HG02938 (cell line): ENCODE measurements at regions not wholly inside any gene's neighbourhood (a gene's known extent, or its start where the extent isn't known, plus 50 kb on each side); places are given as distances from the start of the nearest gene placed in this dataset.

Experiments
- ATAC-seq: cut with Tn5 transposase; IDR thresholded peaks from one replicate; pipeline ENCODE4 v1.9.1; 2021; ENCODE audit warnings: mild to moderate bottlenecking, moderate library complexity; ENCODE audit not compliant: unreplicated experiment

DNA sequence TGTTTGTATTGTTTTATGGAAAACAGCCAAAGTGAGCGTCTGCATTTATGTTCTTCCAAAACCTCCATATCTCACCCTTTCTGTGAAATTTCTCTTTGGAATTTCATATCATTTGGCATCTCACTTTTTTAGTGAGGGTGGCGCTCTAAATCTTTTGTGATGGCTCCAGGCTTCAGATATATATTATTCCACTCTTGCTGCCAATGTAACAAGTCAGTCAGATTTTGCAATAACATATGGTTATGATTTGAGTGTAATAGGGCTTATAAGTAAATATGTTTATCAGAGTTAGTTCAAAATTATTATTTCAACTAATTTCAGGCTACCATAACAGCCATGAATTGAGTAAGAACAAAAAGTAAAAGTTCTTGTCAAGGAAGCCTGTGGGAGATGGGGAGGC lies 314.7 kb downstream of the PDGFC start:
- ATAC-seq = no peak

DNA sequence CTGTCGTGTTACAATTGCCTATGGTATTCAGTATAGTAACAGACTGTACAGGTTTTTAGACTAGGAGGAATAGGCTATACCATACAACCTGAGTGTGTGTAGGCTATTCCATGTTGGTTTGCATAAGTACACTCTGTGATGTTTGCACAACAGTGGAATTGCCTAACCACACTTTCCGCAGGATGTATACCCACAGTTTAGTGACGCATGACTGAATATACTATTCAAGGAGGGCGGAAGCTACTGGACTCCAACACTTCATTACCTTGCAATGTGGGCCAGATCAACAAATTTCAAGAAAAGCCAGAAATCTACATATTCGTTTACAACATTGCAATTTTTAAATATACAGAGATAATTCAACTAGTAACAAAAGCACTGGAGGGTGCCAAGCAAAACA lies 317.2 kb downstream of the PDGFC start:
- no peak for ATAC-seq

DNA sequence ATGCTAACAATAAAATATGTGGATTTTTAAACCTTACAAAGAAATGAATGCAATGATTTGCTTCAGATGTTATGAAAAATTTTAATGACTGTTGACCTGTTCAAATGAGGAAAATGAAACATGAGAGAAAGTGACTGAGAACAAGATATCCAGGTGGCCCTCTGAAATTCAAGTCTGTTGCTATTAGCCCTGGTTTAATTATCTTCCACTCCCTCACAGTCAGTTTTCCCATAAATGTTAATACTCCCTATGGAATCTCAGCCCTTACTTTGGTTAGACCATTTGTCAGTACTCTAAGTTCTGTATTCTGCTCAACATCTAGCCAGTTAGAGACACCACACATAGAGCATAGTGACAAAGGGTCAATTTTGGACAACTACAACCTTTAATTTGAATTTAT lies 327.8 kb downstream of the PDGFC start:
- ATAC-seq = no peak

DNA sequence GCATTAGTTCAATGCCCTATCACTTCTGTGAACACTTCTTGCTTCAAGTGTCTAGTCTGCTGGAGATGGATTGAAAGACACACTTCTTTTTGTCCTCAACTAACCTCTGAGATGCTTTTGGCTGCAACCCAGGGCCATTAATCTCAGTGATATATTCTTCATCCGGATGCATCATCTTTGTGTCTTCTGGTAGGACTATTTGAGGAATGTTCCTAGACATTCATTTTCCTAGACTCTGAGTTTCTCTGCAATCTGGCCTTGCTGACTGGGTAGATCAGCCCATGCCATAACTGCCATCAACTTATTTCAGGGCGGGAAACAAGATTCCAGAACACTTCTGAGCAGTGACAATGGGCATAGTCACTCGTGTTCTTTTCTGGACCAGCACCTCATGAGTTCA lies 329.4 kb downstream of the PDGFC start:
- no peak for ATAC-seq

DNA sequence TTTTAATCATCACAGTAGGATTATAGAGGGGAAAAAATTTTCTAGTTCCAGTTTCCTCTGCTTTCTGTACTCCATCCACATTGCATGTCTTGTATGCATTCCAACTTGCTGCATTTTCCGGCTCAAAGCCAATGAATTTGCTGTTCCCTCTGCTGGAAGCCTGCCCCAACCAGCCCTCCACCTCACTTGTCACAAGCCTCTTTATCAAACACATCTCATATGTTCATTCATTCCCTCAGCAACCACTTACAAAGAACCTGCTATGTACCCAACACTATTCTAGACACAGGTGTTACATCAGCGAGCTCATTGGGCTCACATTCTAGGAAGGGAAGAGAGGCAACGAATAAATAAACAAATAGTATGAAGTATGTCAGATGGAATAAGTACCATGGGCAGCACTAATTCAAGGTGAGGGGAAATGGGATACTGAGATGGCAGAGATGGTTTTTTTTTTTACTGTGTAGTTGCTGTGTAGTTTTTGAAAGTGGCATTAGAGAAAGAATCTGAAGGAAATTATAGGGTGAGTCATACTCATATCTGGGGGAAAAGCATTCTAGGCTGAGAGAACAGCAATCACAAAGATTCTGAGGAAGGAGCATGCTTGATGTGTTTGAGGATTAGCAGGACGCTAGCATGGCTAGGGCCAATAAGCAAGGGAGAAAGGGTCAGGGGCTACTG lies 332.5 kb downstream of the PDGFC start:
- ATAC-seq = no peak

DNA sequence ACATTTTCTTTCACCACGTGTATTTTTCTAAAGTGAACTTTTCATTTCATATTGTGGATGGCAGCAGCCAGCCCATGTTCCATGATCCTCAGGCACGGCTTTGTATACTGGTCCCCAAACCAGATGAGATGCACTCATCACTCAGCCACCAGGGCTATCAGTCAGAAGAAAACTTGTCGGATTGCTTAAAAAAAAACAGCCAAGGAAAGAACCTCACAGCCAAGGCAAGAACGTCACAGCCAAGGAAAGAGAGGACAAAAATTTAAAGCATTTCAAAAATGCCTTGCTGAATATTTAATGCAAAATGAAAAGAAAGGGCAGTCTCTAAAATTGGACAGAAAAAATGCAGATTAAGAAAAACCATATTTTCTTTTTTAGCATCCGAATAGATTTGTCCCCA lies 333.3 kb downstream of the PDGFC start:
- ATAC-seq = no peak

DNA sequence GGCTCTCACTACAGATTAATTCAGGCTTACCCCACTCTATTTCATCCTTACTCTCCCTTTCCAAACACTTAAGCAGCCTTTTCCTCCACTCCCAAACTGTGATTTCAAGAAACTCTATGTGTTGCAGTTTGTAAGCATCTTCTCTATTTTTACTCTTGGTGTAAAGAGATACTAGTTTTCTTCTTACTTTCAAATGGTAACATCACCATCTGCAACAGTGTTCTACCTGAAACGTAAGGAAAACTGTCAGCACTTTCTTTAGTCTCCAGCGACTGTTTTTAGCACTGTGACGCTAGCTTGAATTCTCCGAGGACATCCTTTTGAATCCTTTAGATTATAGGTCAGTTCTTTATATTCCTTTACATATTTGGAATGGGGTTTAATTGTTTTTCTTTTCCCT lies 335.2 kb downstream of the PDGFC start:
- no peak for ATAC-seq

DNA sequence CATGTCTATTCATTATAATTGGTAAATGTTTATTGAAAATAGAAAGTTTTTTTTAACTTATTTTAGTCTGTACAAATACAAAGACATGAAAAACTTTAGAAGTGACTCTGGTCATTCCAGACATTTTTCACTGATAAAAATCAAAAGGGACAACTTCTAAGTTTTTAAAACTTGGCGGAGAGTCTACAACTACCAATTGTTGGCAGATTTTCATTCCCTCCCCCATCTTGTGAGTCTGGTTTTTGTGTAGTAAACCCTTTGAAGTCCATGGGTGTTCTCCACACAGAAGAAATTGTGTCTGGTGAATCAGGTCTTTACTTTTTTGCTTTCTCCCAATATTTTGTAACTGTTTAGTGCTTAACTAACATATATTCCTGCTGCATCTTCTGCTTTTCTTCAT lies 336.5 kb downstream of the PDGFC start:
- no peak for ATAC-seq

DNA sequence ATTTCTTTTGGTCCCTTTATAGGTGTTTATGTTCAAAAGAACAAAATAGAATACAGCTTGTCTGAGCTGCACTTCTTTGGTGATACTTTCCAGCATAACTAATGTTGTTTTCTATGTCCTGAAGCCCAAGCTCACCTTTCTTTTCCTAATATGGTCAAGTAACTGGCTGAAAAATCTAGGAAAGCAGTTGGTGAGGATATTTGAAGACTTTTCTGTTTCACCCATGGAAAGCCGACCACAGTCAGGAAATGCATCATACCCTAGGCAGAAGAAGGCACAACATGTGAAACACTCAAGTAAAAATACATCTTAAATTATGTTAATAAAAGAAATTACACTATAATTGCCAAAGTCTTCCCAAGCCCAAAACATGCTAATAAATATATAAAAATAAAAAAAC lies 337.0 kb downstream of the PDGFC start:
- ATAC-seq = no peak

DNA sequence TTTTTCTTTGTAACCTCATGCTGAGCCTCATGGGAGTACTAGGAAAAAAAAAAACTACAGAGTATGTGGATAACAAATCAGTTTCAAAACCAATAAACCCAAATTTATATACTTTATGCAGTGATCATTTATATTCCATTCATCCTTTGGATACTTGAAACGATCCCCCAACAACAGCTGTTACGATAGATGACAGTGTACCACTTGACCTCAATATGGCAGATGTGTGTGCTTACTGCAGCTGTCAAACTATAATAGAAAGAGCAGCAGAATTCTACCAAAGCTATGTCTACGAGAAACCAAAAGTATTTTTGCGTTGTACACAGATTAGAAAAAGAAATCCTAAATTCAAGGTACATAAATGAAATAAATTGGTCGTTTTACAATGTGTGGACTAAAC lies 337.8 kb downstream of the PDGFC start:
- ATAC-seq = no peak

DNA sequence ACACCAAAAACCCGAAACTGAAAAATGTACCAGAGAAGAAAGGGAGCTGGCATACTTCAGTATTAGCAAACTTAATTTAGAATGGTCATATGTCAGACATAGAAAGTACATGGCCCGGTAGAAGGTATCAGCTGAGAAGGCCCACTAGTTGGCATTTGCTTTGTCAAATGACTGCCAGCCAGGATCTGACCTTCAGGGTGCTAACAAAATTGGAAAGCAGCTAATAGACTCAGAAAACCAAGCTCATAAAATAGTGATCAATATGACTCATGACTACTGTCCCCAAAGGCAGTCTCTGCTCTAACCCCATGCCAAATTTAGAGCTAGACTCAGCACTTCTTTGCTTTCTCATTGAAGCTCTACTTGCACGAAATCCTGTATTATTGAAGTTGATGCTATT lies 342.7 kb downstream of the PDGFC start:
- ATAC-seq = no peak

DNA sequence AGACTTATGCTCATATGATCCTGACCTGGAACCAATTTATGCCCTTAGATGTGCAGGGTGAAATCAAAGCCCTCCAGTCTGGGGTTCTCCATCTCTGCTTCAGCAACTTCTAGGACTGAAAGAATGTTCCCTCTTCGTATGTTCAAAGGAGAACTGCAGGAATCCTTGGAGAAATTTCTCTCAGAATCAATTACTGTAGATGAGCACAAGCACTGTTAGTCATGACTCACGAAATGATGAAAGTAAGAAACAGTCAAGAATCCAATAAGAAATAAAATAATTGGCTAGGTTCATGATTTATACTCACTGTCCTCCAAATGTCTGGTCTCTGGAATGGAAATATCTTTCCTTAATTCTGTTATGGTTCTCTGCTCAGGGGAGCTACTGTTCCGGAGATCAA lies 348.2 kb downstream of the PDGFC start:
- no peak for ATAC-seq

DNA sequence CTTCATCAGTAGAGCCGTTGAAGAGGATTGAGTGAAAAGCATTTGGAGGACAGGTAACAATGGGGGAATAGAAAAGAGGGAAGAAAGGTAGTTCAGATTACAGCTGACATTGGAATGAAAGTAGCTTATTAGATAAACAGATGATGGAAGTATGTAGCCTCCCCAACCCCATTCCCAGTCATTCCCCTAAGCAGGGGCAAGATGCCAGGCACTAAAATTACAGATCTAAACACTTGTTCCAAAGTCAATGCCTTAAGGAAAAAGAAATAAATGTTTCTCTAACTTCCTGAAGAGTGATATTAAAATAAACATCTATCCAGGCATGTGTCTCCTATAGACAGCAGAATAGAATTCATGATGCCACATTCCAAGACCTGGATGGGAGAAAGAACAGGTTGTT lies 350.8 kb downstream of the PDGFC start:
- no peak for ATAC-seq

DNA sequence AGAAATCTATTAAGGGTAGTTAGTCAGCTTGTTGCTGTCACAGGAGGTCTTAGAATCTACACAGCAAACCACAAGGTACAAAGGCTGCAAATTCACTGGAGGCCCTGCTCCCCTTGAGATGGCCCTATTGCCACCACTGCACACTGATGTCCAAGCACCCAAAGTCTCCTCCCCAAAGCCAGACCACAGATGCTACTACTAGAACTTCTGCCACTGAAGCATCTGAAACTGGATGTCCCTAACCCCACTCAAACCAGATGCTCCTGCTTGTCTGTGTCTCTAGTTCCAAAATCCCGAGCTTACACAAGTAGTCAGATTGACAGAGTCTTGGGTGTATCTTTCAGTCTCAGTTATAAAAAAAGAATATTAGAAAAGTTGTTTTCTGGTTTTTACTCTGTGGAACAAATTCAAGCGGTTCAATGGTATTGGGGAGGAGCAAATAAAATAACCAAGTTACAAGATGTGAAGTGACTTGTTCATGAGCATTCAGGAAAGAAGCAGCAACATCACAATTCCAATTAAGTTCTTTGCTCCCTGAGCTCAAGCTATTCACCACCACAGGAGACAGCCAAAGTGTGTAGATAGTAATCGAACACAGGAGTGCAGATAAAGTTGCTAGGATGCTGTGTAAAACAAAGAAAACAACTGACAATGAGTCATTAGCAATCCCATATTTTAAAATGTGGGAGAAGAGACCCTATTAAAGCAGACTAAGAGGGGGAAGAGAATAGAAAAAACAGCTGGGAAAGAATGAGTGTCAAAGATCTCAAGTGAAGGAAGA lies 352.3 kb downstream of the PDGFC start:
- no peak for ATAC-seq

DNA sequence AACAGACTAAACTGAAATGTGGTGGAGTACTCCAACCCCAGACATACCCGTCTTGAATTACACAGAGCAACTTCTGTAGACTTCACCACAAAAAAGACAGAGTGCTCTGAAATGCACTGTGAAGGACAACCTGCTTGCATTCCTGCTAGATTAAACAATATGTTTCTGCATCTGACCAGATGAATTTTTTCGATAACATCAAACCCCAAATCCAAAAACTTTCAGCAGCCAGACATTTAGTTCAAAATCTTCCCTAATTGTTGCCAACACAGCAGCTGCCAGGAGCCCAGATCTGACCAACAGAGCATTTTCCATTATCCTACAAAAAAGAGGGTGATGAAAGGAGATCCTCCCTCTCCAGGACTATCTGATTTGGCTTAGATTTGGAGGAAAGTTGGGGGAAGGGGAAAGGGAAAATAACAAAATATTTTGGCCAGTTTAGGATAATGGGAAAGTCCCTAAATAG lies 356.5 kb downstream of the PDGFC start:
- no peak for ATAC-seq

DNA sequence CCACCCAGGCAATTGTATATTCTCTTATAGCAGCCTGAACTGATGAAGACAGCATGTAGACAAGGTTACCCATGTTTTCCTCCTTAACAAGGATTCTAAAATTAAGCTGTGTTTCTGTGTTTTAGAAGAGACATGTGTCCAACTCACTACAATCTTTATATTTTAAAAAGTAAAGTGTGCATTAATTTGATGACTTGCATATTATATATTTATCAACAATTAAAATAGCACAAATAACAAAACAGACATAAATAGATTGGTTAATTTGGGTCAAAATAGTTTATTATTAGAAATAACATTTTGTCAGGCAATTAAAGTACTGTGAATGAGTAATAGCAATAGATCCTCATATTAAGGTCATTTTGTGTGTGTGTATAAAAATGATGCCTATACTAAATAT lies 357.1 kb downstream of the PDGFC start:
- ATAC-seq = no peak

DNA sequence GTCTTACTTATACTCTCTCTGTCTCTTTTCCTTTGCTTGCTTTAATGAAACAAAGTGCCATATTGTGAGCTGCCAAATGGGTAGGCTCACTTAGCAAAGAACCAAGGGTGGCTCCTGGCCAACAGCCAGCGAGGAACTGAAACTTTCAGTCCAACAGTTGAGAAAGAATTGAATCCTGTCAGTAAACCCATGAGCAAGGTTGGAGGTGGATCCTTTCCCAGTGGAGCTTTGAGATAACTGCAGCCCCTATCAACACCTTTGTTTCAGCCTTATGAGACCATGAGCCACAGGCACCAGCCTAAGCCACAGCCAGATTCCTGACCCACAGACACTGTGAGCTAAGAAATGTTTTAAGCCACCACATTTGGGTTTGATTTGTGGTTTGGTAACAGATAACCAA lies 362.2 kb downstream of the PDGFC start:
- ATAC-seq = no peak

DNA sequence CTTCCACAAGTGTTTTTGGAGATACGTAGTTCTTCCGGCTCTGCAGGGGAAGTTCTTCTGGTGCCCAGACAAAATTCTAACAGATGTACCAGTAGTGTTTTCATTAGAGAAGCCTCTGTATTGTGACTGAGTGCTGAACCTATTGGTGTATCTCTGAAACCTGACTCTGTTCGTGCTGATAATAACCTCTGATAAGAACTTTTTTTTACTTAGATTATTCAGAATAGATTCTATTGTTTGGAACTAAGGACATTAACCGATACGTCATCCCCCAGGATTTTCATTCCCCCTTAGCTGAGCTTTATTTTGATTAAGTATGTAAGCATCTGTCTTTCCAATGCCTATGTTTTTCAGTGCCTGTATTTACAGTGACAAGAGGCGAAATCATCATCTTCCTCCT lies 362.9 kb downstream of the PDGFC start:
- no peak for ATAC-seq

DNA sequence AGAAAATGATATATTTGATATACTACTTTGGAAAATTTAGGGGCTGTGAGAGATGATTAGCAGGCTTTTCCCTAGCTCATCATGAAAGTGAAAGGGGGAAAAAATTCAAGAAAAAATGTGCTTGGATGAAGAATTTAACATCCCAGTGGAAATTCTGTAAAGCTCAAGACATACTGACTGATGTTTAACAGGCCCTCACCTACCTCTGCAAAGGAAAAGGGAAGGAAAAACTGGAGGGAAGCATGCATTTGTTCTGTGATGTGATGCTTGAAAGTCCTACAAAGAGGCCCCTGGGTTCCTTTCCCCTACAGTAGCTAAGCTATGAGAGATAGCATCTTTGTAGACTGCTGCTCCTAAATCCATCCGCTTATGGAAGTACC lies 364.1 kb downstream of the PDGFC start:
- ATAC-seq = no peak

DNA sequence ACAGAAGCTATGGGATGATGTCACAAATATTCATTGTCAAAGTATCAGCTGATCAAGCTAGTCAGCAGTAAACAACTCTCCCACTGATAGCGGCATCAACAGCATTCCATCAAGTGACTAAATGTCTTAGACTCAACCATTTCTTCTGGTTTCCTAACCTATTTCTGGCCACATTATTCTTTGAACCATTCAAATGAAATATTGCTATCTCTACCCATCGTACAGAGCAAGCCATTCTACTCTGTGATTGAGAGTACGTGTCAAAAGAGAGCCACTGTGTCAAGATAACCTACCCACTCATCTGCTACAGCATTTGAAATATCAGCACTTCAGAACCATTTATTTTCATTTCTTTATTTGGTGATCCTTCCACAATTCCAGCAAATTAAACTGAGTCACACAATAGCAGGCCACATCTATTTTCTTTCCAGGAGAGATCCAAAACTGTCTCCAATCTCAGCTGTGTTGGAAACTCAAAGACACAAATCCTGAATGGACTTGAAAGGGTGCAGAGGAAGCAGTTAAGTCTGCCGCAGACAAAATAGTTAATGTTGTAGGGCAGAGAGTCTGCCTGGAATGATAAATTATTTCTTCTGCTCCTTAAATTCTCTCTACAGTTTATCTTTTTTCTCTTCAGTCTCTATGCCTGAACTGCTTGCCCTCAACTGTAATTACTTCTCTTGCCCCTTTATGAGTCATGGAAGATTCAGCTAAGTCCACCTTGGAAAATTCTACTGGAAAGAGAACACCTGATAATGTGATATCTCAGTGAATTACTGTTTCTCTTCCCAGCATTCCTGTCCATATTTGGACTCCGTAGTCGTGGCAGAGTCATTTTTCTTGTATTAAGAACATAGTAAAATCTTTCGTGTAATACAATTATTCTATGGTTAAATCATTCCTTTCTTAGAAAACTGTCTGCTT lies 364.8 kb downstream of the PDGFC start:
- ATAC-seq = no peak

DNA sequence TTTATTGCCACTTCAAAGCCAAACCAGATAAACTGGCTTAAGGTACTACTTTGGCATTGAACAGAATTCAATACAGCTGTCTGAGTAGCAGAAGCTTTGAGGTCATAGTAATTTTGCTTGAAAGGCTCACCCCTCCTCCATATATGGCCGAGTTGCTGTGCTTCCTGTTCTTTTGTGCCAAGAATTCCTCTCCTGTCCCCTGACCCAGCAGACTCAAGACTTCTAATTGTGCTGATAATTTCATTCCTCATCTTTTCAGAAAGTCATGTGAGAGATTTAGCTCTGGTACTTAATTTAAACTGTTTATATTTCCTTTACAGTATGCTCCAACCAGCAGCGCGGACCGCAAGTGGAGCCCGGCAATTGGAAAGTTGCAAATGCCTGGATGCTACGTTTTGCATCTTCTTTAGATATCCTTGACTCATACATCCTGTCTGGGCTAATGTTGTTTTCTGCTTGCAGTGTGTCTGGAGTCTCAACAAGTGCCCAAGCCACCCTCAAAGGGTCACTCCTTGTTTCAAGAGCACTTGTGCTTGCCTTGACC lies 373.4 kb downstream of the PDGFC start:
- no peak for ATAC-seq
